Right lobe of liver (tissue), 4 donors: ENCODE measurements at regions not wholly inside any gene's neighbourhood (a gene's known extent, or its start where the extent isn't known, plus 50 kb on each side); places are given as distances from the start of the nearest gene placed in this dataset.

ENCODE experiments used
- POLR2A ChIP-seq: fragments of 450-650 bp; IDR thresholded peaks from one replicate; pipeline ENCODE4 v1.6.1; 2017; ENCODE audit warnings: antibody characterized with exemption, mild to moderate bottlenecking
- TF ChIP-seq, protein P1 (sequence below), 4 donors: fragments of 200-600 bp in 3 of 4; fragments of 450-650 bp in 1 of 4; IDR thresholded peaks; one replicate each; pipeline versions ENCODE4 v1.5.1 to v1.8.0; 2016 to 2022; ENCODE audit warnings: antibody characterized with exemption in 4 of 4, mild to moderate bottlenecking in 2 of 4
- donor health status: DM: no; HTN: no; CAD: no.
- donor health status: DM: no; HTN: no; CAD: no.
- donor health status: DM: no; HTN: yes; CAD: no.

GRCh38 chr11:34791780-34792542, 124.2 kb downstream of the APIP start:
- TF ChIP-seq, protein P1, sequence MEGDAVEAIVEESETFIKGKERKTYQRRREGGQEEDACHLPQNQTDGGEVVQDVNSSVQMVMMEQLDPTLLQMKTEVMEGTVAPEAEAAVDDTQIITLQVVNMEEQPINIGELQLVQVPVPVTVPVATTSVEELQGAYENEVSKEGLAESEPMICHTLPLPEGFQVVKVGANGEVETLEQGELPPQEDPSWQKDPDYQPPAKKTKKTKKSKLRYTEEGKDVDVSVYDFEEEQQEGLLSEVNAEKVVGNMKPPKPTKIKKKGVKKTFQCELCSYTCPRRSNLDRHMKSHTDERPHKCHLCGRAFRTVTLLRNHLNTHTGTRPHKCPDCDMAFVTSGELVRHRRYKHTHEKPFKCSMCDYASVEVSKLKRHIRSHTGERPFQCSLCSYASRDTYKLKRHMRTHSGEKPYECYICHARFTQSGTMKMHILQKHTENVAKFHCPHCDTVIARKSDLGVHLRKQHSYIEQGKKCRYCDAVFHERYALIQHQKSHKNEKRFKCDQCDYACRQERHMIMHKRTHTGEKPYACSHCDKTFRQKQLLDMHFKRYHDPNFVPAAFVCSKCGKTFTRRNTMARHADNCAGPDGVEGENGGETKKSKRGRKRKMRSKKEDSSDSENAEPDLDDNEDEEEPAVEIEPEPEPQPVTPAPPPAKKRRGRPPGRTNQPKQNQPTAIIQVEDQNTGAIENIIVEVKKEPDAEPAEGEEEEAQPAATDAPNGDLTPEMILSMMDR (IDR thresholded peaks at IDR 0.05): no peak
- TF ChIP-seq POLR2A: no peak
